Testis (tissue), 2 donors: ENCODE measurements at regions not wholly inside any gene's neighbourhood (a gene's known extent, or its start where the extent isn't known, plus 50 kb on each side); places are given as distances from the start of the nearest gene placed in this dataset.

Source experiments
- DNase-seq: peaks from one replicate; pipeline ENCODE4 v3.0.0-alpha.2; 2019
- H3K27ac ChIP-seq, 2 donors: fragments of 200-600 bp; sonication (generic); one replicate each; pipeline ENCODE4 v1.5.1; 2019
- H3K27me3 ChIP-seq: fragments of 200-600 bp; sonication (generic); one replicate; pipeline ENCODE4 v1.5.1; 2019
- H3K36me3 ChIP-seq: fragments of 200-600 bp; sonication (generic); one replicate; pipeline ENCODE4 v1.5.1; 2017; ENCODE audit warnings: low read depth; ENCODE audit errors: missing control alignments
- H3K4me1 ChIP-seq: fragments of 200-600 bp; sonication (generic); one replicate; pipeline ENCODE4 v1.5.1; 2019
- H3K4me3 ChIP-seq, 2 donors: fragments of 200-600 bp; sonication (generic); one replicate each; pipeline ENCODE4 v1.5.1; 2017 to 2019
- H3K9me3 ChIP-seq: fragments of 200-600 bp; sonication (generic); one replicate; pipeline ENCODE4 v1.5.1; 2017
- POLR2A ChIP-seq: fragments of 450-650 bp; IDR thresholded peaks from one replicate; pipeline ENCODE4 v1.6.1; 2017; ENCODE audit warnings: antibody characterized with exemption, mild to moderate bottlenecking, moderate library complexity
- WGBS, 2 donors: methylation state at CpG; one replicate each; pipeline ENCODE4 v1.1.5; 2018; 5-methylcytosine and 5-hydroxymethylcytosine counted together
- intact Hi-C: fragments of 100-400 bp; cut with DNase I; formaldehyde crosslinking; loops from one replicate; pipeline ENCODE4 v1.15.1; 2023; ENCODE audit warnings: low total_unique reads
- TF ChIP-seq, protein P1 (sequence below), 3 experiments: fragments of 450-650 bp in 2 of 3; fragments of 200-600 bp in 1 of 3; sonication (generic) in 1 of 3; IDR thresholded peaks; one replicate each; pipeline ENCODE4 v1.5.1; 2016 to 2019; ENCODE audit warnings: antibody characterized with exemption in 3 of 3, mild to moderate bottlenecking in 2 of 3, moderate library complexity in 1 of 3

DNA sequence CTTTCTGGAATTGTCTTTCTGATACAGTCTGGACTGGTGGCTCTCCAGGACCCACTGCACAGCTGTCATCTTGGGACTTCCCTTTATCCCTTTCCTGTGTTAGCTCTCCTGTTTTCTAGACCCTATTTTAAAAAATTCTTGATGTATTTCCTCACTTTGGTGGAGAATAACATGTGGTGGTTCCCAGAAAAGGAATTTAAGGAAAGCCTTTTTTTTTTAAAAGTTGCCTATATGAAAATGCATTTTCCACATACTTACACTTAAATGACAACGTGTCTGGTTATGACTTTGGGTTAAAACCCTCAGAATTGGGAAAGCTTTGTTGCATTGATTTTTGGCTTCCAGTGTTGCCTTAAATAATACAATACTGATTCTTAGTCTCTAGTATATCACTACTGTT, 400.7 kb downstream of the TMEM135 start:
- Histone ChIP-seq H3K4me3 (no peak overlapping the region), H3K9me3 (no peaks in the 10 kb centered on the region), H3K36me3 (no peaks in the 10 kb centered on the region), H3K27ac (no peak overlapping the region), H3K27me3 (no peaks in the 10 kb centered on the region), H3K4me1 (no peaks in the 10 kb centered on the region)
- intact Hi-C loops, result no loop called here
- 83 to 90% methylated on average over 1 of the region's 1 CpG for WGBS, 2 donors
- TF ChIP-seq, protein P1, sequence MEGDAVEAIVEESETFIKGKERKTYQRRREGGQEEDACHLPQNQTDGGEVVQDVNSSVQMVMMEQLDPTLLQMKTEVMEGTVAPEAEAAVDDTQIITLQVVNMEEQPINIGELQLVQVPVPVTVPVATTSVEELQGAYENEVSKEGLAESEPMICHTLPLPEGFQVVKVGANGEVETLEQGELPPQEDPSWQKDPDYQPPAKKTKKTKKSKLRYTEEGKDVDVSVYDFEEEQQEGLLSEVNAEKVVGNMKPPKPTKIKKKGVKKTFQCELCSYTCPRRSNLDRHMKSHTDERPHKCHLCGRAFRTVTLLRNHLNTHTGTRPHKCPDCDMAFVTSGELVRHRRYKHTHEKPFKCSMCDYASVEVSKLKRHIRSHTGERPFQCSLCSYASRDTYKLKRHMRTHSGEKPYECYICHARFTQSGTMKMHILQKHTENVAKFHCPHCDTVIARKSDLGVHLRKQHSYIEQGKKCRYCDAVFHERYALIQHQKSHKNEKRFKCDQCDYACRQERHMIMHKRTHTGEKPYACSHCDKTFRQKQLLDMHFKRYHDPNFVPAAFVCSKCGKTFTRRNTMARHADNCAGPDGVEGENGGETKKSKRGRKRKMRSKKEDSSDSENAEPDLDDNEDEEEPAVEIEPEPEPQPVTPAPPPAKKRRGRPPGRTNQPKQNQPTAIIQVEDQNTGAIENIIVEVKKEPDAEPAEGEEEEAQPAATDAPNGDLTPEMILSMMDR (IDR thresholded peaks at IDR 0.05), result no peak
- TF ChIP-seq POLR2A, result no peak
- no peak for DNase-seq

DNA sequence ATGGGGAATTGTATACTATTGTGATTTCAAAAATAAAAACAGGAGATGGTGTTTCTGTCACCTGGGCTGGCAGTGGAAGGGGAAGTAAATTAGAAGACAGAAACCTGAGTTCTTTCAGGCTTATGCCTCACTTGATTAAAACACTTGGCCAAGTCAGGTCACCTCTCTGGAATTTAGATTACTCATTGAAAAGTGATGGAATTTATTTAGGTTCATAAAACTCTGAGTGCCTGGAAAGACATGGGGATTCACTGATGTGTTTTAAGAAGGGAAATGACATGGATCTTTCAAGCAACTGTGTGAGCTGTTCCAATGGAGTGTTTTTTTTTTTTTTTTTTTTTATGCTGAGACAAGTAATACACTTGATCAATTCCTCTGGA, 400.1 kb downstream of the TMEM135 start:
- no peak overlapping the region for H3K4me3 ChIP-seq
- H3K36me3 ChIP-seq, result no peaks in the 10 kb centered on the region
- TF ChIP-seq, protein P1 (IDR thresholded peaks at IDR 0.05), result no peak
- TF ChIP-seq POLR2A, result no peak
- DNase-seq, result no peak
- H3K27me3 ChIP-seq, result no peaks in the 10 kb centered on the region
- intact Hi-C loops, result no loop called here
- no peak overlapping the region for H3K27ac ChIP-seq
- no peaks in the 10 kb centered on the region for H3K9me3 ChIP-seq
- no peaks in the 10 kb centered on the region for H3K4me1 ChIP-seq

DNA sequence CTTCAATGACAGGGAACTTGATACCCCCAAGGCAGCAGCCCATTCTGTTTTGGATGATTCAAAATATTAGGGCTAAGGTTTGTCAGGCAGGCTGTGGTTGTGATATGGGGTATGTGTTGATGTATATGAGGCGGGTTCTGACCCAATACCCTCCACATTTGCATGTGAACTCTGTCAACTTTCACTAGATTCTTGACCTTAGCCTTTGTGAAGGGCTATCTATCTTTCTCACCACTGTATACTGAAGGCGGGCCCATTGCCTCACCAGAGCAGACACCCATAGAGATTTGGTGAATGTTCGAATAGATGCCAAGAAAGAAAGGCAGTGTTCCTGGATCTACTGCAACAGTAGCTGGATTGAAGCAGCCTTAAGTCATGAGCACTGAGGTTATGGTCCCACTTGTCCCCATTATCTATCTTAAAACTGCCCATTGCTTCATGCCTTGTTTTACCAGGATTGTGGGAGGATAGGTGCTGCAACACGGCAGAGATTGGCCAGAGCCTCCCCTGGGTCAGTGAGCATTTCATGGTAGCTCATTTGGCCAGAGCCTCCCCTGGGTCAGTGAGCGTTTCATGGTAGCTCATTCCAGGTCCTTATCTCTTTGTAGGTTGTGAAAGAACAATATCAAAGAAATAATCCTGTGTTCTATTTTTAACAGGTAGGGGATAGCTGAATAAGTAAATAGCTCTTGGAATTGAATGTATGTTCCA, 399.6 kb downstream of the TMEM135 start:
- intact Hi-C loops, result no loop called here
- Histone ChIP-seq H3K4me3 (no peak overlapping the region), H3K9me3 (no peaks in the 10 kb centered on the region), H3K36me3 (no peaks in the 10 kb centered on the region), H3K27ac (no peak overlapping the region), H3K4me1 (peaks cover 4% of the 10 kb centered on the region), H3K27me3 (no peaks in the 10 kb centered on the region)
- TF ChIP-seq, protein P1 (IDR thresholded peaks at IDR 0.05), result no peak
- 79 to 83% methylated on average over 5 of the region's 5 CpGs for WGBS, 2 donors
- DNase-seq, result no peak

DNA sequence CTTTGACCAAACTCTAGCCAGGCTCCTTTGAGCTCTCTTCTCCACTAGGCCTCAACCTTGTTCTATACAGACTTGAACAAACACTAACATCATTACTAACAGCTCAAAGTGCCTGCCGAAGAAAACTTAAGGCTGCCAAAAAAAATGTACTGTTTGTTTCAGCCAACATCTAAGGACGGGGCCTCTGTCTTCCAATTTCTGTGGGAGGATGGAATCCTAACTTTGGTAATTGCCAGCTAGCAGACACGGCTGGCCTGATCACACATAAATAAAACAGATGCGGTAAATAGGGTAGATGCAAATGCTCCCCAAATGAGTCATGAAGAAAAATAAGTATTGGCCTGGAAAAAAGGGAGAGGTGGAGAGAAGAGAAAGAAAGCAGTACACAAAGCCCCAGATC, 394.3 kb downstream of the TMEM135 start:
- no peaks in the 10 kb centered on the region for H3K36me3 ChIP-seq
- TF ChIP-seq, protein P1 (IDR thresholded peaks at IDR 0.05), result no peak
- no peak for TF ChIP-seq POLR2A
- H3K27me3 ChIP-seq, result no peaks in the 10 kb centered on the region
- peaks cover 27% of the 10 kb centered on the region for H3K4me1 ChIP-seq
- H3K9me3 ChIP-seq, result no peaks in the 10 kb centered on the region
- intact Hi-C loops, result no loop called here
- peak overlapping the region in 1 of 2 donors; percentile 42 for H3K27ac ChIP-seq
- DNase-seq, result peak; percentile 33
- no peak overlapping the region for H3K4me3 ChIP-seq
- 29 to 34% methylated on average over 4 of the region's 4 CpGs for WGBS, 2 donors

DNA sequence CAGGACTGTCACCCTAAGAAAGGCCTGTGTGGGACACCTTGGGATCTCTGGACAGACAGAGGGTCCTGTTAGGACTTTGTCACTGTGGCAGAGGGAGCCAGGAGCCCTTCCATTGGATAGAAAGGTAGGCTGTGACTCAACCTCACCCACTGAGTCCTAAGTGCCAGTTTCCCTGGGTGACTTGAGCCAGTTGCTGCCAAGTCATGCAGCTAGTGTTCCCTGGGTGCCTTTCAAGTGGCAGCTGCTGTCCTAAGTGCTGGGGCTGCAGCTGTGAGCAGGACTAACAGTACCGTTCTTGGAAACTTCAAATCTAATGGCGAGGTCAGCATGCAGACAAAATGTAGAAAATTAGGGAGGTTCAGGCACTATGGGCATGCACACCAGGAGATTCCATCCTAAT, 393.7 kb downstream of the TMEM135 start:
- H3K36me3 ChIP-seq, result no peaks in the 10 kb centered on the region
- intact Hi-C loops, result no loop called here
- H3K4me1 ChIP-seq, result peaks cover 27% of the 10 kb centered on the region
- whole genome bisulfite sequencing, 2 donors, result 63 to 86% methylated on average over 2 of the region's 2 CpGs
- TF ChIP-seq, protein P1 (IDR thresholded peaks at IDR 0.05), result no peak
- no peak for TF ChIP-seq POLR2A
- no peaks in the 10 kb centered on the region for H3K27me3 ChIP-seq
- H3K9me3 ChIP-seq, result no peaks in the 10 kb centered on the region
- no peak overlapping the region for H3K4me3 ChIP-seq
- peak overlapping the region in 1 of 2 donors; percentile 42 for H3K27ac ChIP-seq
- DNase-seq, result no peak
